ENCODE measurements at regions not wholly inside any gene's neighbourhood (a gene's known extent, or its start where the extent isn't known, plus 50 kb on each side); places are given as distances from the start of the nearest gene placed in this dataset.

DNA sequence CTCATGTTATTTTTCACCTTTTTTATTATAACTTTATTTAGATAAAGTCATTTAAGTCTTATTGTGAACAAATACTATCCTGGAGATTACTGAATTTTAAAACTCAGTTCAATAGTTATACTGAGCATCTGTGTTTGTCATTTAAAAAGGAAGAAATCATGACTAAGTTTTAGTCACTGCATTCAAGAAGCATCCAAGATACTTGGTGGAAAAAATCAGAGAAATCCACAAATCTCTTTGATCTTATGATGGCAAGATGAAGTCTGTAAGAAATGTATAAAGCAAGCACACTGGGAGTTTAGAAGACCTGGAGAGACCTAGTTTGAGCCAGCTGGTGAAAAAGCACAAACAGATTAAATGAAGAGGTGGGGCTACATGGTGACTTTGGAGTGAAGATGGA lies 529.8 kb upstream of the IGFBP3 start:
- H3K4me3 ChIP-seq (ENCODE audit: low read length), result no peak overlapping the region
- TF ChIP-seq, protein P1, sequence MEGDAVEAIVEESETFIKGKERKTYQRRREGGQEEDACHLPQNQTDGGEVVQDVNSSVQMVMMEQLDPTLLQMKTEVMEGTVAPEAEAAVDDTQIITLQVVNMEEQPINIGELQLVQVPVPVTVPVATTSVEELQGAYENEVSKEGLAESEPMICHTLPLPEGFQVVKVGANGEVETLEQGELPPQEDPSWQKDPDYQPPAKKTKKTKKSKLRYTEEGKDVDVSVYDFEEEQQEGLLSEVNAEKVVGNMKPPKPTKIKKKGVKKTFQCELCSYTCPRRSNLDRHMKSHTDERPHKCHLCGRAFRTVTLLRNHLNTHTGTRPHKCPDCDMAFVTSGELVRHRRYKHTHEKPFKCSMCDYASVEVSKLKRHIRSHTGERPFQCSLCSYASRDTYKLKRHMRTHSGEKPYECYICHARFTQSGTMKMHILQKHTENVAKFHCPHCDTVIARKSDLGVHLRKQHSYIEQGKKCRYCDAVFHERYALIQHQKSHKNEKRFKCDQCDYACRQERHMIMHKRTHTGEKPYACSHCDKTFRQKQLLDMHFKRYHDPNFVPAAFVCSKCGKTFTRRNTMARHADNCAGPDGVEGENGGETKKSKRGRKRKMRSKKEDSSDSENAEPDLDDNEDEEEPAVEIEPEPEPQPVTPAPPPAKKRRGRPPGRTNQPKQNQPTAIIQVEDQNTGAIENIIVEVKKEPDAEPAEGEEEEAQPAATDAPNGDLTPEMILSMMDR (conservative IDR thresholded peaks at IDR 0.05; ENCODE audit: low read depth, low read length), result no peak
- DNase-seq (ENCODE audit: low read depth), result no peak

DNA sequence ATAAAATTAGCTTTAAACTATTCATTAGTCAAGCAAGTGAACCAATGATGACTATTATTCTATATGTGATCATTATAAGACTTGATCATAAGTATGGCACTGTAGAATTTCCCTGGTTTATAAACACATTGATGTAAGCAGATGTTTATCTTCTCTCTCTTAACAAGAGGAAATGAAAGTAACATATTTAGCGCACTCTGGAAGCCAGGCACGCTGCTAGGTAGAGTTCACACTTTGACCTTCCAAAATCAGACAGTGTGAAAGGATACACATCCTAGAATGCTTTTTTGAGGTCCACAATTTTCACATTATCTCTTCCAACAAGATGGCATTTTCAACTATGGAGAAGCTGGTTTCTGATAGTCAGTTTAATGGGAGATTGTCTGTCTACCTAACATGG lies 529.4 kb upstream of the IGFBP3 start:
- DNase-seq (ENCODE audit: low read depth), result no peak
- H3K4me3 ChIP-seq (ENCODE audit: low read length), result no peak overlapping the region
- TF ChIP-seq, protein P1 (conservative IDR thresholded peaks at IDR 0.05; ENCODE audit: low read depth, low read length), result no peak

DNA sequence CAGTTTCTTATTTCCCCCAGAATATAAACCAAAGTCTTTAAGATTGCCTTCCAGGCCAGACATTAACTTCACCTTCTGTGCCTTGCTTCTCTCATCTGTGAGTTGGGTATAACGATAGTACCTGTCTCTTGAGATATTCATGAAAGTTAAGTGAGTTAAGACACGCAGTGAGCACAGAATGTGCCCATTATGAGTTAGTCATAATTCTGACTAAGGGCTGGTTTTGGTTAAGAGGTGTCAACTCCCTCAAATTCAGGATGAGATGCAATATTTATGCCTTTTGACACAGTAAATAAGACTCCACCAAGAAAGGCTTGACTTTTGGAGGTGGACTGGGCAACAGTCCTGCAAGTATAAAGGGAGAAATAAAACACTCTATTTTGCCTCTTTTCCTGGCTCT lies 528.7 kb upstream of the IGFBP3 start:
- DNase-seq (ENCODE audit: low read depth), result no peak
- TF ChIP-seq, protein P1 (conservative IDR thresholded peaks at IDR 0.05; ENCODE audit: low read depth, low read length), result no peak
- H3K4me3 ChIP-seq (ENCODE audit: low read length), result no peak overlapping the region

DNA sequence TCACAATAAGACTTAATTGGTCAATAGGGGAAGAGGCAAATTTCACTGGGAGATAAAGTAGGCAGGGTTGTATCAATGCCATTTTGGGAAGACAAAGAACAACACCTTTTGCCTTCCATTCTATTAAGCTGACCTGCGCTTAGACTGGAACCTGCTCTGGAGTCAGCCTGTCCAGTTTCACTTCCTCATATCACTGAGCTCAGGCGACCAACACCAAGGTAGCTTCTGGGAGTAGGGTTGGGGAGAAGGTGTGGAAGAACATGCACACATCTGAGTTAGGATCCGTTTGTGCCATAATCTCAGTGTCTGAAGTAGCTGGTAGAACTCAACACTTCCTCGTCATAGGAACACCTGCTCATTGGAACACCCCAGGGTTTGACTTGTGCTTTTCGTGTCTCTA lies 527.4 kb upstream of the IGFBP3 start:
- DNase-seq (ENCODE audit: low read depth), result no peak
- H3K4me3 ChIP-seq (ENCODE audit: low read length), result no peak overlapping the region
- TF ChIP-seq, protein P1 (conservative IDR thresholded peaks at IDR 0.05; ENCODE audit: low read depth, low read length), result no peak

DNA sequence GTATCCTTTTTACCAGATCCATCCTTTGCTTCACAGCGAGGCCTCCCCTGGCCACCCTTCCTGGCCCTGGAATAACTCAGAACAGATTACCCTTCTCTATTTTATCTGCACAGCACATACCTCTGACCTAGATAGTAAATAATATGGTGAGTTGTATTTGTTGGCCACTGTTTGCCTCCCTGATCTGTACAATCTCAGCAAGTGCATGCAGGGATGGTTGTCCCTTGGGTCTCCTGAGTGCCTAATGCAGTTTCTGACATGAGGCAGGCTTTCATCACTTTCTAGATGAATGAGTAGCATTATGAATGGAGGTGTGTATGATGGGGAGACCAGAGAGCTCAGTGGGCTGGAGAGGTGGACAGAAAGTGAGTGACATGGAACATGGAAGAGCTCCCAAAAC lies 525.1 kb upstream of the IGFBP3 start:
- TF ChIP-seq, protein P1 (conservative IDR thresholded peaks at IDR 0.05; ENCODE audit: low read depth, low read length), result no peak
- H3K4me3 ChIP-seq (ENCODE audit: low read length), result no peak overlapping the region
- DNase-seq (ENCODE audit: low read depth), result no peak

DNA sequence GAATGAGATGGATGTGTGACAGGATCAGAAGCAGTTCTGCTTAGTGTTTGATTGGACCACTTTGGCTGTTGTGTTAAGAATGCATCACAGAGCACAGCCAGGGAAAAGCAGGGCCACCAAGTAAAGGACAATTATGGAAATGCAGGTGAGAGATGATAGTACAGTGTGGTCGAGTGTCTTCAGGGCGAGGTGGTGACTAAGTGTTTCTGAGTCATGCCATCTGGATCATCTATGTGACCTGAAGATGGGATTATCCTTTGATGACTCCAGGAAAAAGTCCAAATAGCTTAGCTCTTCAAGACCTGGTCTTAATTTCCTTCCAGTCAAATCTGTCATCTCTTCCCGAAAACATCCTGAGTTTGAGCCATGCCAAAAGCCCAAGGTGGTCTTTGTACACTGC lies 523.2 kb upstream of the IGFBP3 start:
- no peak for DNase-seq (ENCODE audit: low read depth)
- TF ChIP-seq, protein P1 (conservative IDR thresholded peaks at IDR 0.05; ENCODE audit: low read depth, low read length), result no peak
- H3K4me3 ChIP-seq (ENCODE audit: low read length), result no peak overlapping the region

DNA sequence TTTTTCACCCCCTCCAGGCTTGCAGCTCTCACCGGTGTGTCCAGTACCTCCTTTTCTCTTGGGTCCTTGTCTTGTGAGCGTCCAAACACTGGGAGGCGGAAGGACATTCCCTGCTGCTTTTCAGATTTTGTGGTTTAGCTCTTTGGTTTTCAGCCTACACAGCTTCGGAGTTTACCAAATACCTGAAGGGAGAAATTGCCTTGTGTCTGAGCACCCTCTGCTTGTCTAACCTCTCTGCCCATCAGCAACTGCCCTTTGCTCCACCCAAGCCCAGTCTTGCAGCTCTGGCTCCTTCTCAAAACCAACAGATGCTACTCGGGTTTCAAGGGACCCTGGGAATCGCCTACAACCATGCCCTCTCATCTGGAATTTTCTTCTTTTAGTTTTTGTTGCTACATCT lies 519.1 kb upstream of the IGFBP3 start:
- H3K4me3 ChIP-seq (ENCODE audit: low read length), result no peak overlapping the region
- DNase-seq (ENCODE audit: low read depth), result no peak
- TF ChIP-seq, protein P1 (conservative IDR thresholded peaks at IDR 0.05; ENCODE audit: low read depth, low read length), result no peak

All from retinal pigment epithelial cell (primary cell).